Epithelial cell of prostate (primary cell): ENCODE measurements at regions not wholly inside any gene's neighbourhood (a gene's known extent, or its start where the extent isn't known, plus 50 kb on each side); places are given as distances from the start of the nearest gene placed in this dataset.
"Not testable (repeated sequence)": the region's sequence is repeated elsewhere in the genome, so short reads cannot be mapped to it uniquely, and the experiment has no call there.

Experiments
- DNase-seq: peaks from one replicate; pipeline ENCODE4 v3.0.0-alpha.2; 2011; ENCODE audit warnings: low read depth, low spot score
- H3K27ac ChIP-seq: fragments of 450-650 bp; 2 replicates; pipeline ENCODE4 v1.5.1; 2017; ENCODE audit warnings: mild to moderate bottlenecking

GRCh38 chr13:110808138-110808537, 94.6 kb downstream of the ING1 start:
- DNase-seq: no peak

GRCh38 chr13:110809871-110810486, 96.5 kb downstream of the ING1 start:
- DNase-seq: no peak
- H3K27ac ChIP-seq: no peak overlapping the region

More at GRCh38 chr13:110808138-110808537, 94.6 kb downstream of the ING1 start:
- no peak overlapping the region for H3K27ac ChIP-seq

GRCh38 chr13:110811008-110811720, 97.7 kb downstream of the ING1 start:
- H3K27ac ChIP-seq: no peak overlapping the region
- DNase-seq: no peak

GRCh38 chr13:110811771-110812120, 98.2 kb downstream of the ING1 start:
- H3K27ac ChIP-seq: no peak overlapping the region
- DNase-seq: no peak

- no peak overlapping the region for H3K27ac ChIP-seq
- no peak for DNase-seq
These were observed 98.8 kb downstream of the ING1 start for GRCh38 chr13:110812121-110812868.

GRCh38 chr13:110812869-110813645, 99.6 kb downstream of the ING1 start:
- no peak for DNase-seq
- H3K27ac ChIP-seq: no peak overlapping the region

- no peak overlapping the region for H3K27ac ChIP-seq
- DNase-seq: no peak
These were observed 100.4 kb downstream of the ING1 start for GRCh38 chr13:110813646-110814624.

- peak; percentile 6 for DNase-seq
- H3K27ac ChIP-seq: no peak overlapping the region
These were observed 99.2 kb downstream of the ANKRD10 start for GRCh38 chr13:110815471-110816204.

GRCh38 chr13:110816500-110816899, 98.4 kb downstream of the ANKRD10 start:
- DNase-seq: no peak
- H3K27ac ChIP-seq: no peak overlapping the region

- no peak for DNase-seq
- H3K27ac ChIP-seq: no peak overlapping the region
These were observed 97.7 kb downstream of the ANKRD10 start for GRCh38 chr13:110817143-110817542.

- no peak overlapping the region for H3K27ac ChIP-seq
- DNase-seq: no peak
These were observed 96.1 kb downstream of the ANKRD10 start for GRCh38 chr13:110818747-110819146.

- no peak for DNase-seq
- H3K27ac ChIP-seq: no peak overlapping the region
These were observed 95.5 kb downstream of the ANKRD10 start for GRCh38 chr13:110819203-110820014.

GRCh38 chr13:110820322-110820721, 94.5 kb downstream of the ANKRD10 start:
- H3K27ac ChIP-seq: no peak overlapping the region

GRCh38 chr13:110821837-110822668, 92.8 kb downstream of the ANKRD10 start:
- DNase-seq, H3K27ac ChIP-seq: not testable (repeated sequence)

More at GRCh38 chr13:110820322-110820721, 94.5 kb downstream of the ANKRD10 start:
- DNase-seq: no peak

GRCh38 chr13:110822669-110822945, 92.3 kb downstream of the ANKRD10 start:
- no peak for DNase-seq

GRCh38 chr13:110824702-110825300, 90.1 kb downstream of the ANKRD10 start:
- H3K27ac ChIP-seq: no peak overlapping the region
- DNase-seq: no peak

More at GRCh38 chr13:110822669-110822945, 92.3 kb downstream of the ANKRD10 start:
- H3K27ac ChIP-seq: no peak overlapping the region

GRCh38 chr13:110825516-110825915, 89.4 kb downstream of the ANKRD10 start:
- DNase-seq: no peak
- H3K27ac ChIP-seq: no peak overlapping the region
